Stimulated activated naive CD4-positive, alpha-beta T cell treated with Interleukin-2 at 50 U/mL for 16 hours (primary cell): ENCODE measurements at regions not wholly inside any gene's neighbourhood (a gene's known extent, or its start where the extent isn't known, plus 50 kb on each side); places are given as distances from the start of the nearest gene placed in this dataset.

ENCODE experiments used
- DNase-seq: peaks from one replicate; lab custom pipeline; 2025; lab: John Stamatoyannopoulos, UW

DNA sequence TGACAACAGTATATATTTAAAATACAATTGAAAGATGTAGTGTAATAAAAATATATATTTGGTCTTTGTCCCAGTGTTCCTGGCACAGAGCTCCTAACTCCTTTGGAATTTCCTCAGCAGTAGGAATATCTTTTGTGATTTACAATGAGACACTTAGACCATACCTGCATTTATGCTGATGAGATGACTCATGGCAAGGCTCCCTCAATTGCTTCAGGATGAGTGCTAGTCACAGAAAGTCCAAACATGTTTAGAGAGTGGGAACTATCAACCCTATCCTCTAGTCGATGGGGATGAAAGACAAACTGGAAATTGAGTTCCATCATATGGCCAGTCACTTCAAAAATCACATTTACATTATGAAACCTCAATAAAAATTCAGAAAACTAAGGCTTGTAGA lies 588.3 kb upstream of the LMCD1 start:
- no peak for DNase-seq

DNA sequence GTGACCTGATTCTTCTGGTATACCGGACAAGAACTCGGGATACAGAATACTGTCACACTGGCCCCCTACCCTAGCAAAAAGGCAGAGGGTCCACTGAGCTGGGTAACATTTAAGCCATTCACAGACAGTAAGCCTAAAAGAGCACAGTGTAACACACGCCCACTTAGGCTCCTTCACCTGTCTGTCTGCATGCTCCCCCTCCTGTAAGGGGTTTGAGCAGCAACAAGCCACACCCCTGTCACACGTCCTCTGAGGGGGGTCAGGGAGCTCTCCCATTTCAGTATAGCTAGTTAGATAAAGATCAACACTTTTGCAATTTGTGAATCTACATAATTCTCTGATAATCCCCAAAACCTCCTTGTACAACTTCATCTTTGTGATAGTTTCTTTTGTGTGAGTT lies 586.3 kb upstream of the LMCD1 start:
- no peak for DNase-seq

DNA sequence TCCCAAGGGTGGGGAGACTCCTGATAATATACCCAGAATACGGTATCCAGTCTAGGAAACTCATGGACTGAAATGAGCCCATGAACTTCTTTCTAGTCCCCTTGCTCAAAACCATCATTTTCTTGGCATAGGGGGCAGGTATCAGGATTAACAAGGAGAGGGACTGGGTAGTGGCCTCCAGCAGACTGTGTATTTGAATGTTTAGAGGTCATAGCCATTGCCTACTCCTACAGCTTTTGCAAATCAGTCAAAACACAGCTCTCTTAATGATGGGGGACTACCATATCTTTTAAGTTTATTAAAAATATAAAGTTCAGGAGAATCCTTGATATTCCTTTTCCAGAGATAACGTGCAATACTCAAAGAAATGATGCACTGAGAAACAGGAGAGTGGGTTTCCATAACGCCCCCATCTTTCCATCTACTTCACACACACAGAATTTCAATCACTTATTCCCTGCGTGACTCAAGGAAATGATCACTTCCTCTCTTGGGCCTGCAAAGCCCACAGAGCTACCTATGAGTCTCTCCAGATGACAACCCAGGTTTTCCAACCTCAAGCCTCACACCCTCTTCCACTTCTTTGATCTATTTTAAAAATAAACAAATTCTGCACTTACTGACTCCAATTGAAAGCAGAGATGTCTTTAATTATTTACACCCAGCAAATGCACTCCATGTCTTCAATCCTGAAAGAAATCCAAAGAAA lies 584.0 kb upstream of the LMCD1 start:
- DNase-seq: peak; percentile 10

DNA sequence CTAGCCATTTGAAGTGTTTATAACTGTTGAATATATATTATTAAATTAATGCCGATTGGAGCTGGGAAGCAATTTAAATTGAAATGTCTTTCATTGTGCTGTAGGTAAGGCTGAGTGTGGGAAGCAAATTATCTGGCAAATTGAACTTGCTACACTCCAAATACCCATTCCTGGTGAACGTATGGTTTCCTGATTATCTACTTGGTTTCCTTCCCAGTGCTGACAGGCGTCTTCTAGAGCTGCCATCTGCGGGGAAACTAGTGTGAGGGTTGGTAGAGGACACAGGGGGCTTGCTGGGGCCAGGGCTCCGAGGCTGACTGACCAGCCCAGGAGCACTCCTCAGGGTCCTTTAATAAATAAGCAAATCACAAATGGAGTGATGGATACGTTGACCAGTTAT lies 581.4 kb upstream of the LMCD1 start:
- DNase-seq: no peak

DNA sequence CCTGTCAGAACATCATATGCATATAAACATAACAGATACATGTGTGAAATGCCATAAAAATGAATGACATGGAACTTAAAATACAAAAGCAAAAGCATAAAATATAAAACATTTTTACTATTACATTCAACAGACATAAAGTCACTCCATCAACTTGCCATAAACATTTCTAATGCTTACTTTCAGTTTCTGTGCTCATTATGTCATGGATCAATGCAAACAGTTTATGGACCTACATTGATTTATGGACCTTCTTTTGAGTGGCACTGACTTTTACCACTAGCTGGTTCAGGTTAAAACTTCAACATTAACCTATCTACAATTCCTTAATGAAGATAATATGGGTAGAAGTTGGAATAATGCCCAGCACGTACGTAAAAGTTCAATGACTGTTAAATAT lies 577.4 kb upstream of the LMCD1 start:
- no peak for DNase-seq

DNA sequence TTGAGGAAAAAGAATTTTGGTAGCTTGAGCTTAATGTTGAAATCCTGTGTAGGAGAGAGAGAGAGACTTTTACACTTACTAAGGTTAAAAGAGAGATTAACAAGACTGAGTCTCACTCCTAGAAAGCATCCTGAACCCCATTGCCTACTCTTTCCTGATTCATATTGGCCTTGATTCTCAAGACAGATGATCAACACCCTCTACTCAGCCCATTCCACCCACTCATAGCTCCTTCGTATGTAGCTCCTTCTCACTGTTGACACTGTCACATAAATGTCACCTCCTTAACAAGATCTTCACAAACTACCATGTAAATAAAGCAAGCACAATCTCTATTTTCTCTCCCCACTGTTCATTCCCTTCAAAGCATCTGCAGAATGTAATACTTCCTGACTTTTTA lies 574.6 kb upstream of the LMCD1 start:
- DNase-seq: no peak

DNA sequence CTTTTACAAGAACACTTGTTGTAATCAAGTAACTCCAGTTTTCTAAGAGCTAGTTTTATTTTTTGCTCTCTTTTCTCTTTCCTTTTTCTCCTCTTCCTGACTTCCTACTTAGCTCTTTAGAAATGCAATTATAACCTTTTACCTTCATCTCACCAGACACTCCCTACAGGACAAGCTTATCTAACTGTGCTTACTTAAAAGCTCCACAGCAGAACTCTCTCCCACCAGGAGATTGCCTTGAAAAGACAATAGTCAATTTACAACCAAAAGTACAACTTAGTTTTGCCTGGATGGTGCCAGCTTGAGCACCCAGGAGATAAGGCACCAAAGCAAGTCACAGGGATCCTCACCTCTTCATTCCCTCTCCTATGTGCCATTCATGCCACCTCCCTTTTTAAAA lies 573.8 kb upstream of the LMCD1 start:
- no peak for DNase-seq

DNA sequence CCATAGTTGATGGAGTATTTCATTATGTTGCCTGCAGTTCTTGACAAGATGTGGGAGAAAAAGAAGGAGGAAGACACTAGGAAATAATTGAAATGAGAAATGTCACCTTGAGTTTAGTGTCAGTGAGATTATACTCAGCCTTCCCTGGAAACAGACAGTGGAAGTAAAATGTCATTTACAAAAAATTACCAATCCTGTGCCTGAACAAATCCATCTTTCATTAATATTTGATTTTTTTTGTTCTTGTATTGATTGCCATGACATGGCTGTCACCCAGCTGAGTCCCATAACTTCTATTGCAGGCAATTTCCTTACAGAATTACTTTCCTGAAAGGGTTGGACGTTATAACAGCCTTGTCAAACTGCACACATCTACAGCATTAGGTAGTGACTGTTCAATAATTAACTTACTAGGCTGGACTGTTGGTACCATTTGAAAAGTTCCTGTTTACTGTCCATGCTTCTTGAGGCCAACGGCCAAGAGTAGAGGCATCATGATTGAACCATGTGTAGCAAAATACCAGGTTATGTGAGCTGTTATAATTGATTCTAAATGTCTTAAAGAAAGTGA lies 572.2 kb upstream of the LMCD1 start:
- no peak for DNase-seq

DNA sequence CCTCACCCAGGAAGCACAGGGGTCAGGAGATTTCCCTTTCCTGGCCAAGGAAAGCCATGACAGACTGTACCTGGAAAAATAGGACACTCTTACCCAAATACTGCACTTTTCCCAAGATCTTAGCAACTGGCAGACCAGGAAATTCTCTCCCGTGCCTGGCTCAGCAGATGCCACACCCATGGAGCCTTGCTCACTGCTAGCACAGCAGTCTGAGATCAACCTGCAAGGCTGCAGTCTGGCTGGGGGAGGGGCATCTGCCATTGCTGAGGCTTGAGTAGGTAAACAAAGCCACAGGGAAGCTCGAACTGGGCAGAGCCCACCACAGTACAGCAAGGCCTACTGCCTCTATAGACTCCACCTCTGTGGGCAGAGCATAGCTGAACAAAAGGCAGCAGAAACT lies 567.3 kb upstream of the LMCD1 start:
- DNase-seq: no peak

DNA sequence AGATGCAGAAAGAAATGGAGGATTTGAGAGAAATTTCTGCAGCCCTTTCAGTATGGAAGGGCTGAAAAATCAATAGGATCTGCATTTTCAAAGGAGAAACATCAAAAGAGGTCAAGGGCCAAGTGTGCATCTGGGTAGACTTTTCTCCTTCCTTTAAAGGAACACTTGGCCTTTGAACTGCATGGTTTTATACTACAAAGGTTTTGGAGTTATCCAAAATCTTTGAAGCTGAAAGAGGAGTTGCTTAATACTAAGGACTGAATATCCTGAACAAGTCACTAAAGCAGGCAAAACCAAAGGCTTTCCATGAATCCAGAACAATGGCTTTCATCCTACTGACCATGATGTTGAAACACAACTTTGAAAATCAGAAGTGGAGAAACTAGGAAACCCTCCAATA lies 553.7 kb upstream of the LMCD1 start:
- DNase-seq: no peak

DNA sequence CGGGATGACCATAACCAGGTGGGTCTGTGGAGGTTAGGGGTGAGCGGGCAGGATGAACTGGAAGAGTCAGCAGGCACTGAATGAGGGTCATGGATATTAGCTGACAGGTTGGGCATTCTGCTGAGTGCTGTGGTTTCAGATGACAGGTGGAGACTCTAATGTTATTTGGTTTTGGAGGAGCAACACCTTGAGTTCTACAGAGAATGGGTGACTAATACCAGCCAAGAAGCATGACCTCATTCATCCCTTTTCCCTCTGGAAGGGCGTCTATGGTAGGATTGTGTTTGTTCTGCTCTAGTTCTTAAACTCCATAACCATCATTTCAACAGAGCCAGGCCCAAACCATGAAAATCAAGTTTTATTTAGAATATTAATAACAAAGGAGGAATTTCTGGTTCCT lies 550.7 kb upstream of the LMCD1 start:
- no peak for DNase-seq

DNA sequence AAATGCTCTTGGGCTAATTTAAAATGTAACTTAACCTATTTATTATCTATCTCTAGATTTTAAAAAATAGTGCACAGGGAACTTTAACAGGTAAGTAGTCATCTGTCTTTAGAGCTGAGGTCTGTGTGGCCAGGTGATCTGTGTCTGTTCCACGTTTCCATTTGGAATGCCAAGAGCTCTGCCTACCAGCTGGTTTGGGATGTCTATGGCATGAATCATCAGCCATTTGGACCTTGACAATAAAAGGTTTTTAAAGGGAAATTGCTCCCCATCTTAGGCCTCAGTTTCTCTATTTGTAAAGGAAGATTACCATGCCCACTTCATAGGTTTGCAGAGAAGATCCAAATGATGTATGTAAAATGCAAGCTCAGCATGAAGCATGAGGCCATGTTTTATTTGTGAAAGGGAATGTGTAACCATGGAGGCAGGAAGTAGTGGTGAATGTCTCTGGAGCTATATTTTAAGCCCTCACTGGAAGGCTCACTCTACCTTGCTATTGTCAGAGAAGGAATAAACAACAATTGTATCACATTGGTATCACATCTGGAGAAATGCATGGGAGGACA lies 548.1 kb upstream of the LMCD1 start:
- no peak for DNase-seq

DNA sequence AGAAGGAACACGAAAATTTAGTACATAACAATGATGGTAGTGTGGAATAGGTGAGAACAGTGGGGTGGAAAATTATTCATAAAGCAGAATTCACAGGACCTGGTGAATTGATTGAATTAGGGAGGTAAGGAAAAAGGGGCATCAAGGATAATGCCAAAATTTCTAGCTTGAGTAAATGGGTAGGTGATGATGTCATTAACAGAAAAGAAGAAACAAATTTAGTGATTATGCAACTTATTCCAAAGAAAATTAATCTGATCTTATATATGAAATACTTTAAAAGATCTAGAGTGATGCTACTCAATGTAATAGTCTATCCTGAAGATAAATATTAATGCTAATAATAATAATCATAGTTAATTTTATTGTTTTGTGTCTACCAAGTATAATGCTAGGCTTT lies 544.6 kb upstream of the LMCD1 start:
- DNase-seq: no peak

DNA sequence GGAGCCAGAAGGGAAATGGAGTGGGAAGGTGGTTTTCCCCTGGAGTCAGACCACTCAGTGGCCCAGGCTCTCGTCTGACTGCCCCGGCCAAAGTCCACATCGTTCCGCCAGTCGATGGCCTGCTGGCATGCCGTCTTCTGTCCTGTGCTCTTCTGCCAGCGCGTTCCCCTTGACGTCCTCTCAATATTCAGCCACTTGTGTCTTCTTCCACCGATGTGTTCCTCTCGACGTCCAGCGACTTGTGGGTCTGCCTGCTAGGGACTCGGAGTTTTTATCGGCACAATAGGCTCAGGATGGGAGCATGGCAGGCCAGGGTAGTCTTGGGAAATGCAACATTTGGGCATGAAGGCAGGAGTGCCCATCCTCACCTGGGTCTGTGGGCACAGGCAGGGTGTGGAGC lies 542.5 kb upstream of the LMCD1 start:
- no peak for DNase-seq

DNA sequence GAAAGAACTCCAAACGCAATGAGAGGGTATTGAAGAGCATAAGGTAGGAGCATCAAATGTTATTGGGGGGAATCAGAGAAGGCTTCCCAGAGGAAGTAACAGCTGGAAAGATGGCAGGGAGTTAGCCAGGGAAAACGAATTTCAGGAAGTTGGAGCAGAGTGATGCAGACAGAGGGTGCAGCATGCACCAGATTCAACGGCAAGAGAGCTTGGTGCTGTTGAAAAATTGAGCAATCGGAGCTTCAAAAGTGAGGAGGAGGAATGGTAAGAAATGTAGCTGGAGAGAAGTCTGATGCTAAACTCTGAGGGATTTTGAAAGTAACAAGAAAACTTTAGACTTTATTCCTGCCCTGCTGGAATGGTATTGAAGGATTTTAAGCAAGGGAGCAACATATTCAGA lies 541.0 kb upstream of the LMCD1 start:
- DNase-seq: no peak

DNA sequence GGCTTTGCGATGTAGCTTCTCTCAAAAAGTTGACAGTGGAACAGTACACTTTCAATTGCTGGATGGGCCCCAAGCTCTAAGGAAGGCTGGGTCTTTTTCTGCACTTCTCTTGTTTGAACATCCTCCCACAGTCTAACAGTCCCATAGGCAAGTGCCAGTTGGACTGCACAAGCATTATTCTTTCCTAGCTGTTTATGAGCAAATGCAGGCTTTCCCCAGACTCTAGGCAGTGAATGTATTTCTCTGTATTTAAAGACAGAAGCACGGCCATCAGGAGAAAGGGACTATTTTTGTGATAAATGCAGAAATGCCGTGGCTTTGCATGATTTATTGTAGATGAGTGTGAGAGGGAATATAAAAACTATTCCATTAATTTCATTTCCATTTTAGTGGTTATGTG lies 539.3 kb upstream of the LMCD1 start:
- DNase-seq: no peak

DNA sequence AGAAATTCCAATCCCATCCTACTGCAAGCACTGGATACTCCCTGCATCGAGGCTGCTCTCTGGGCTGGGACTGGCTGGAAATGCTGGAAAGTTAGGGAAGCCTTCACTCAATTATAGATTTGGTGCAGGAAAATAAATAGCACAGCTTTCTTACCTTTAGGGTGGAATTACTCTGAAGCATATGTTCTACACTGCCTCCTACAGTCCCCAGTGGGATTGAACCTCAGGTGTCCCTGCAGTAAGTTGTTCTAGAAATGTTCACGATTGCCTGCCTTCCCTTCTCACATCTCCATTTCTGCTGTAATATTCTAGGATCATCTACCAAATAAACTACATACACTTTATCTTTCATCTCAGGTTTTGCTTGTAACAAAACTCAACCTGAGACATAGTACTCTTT lies 536.7 kb upstream of the LMCD1 start:
- DNase-seq: no peak

DNA sequence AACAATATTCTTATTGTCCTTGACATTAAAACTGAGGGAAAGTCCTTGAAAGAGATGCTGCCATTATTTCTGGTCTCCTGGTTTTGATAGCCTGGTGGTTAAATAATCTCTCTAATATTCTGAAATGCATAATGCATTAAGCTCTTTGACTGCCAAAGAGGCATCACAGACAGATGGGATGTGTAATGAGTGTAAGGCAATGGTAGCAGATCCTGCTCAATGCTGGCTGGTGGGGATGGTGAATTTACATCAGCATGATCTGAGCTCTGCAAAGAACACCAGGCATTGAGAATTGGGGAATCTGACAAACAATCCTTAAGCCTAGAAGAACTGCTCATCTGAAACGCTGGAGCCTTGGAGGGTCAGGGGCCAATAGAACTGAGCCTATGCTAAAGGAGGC lies 528.6 kb upstream of the LMCD1 start:
- DNase-seq: no peak

DNA sequence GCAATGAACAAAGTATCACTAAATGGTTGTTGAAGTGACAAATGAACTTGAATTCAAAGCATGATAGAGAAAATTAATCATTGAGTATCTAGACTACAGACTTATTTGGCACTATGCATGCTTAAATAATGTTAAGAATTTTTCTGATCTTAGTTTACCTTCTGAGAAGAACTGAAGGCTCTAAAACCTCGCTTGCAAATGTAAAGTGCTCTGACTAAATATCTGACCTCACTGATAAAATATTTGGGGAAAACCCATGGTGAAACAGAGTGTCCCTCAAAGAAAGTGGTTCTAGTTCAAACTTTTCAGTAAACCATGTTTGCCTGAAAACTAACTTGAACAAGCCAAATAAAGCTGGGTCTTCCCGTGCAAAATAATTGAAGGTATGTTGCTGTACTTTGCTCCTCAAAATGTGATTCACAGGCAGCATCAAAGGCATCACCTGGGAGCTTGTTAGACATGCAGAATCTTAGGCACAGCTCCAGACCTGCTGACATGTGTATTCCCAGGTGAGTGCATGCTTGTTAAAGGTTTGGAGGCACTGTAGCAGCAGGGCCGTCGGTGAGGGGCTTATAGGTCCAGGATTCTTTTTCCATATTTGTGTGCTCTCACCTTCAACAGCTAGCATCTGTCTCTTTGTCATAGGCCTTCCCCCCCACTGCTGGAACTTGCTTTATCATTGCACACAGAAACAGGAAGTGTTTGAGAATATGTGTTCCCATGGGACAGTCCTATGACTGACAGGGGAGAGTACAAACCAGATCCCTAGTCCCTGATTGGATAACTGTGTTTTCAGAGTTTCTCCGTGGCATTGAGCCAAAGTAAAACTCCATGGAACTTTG lies 524.2 kb upstream of the LMCD1 start:
- DNase-seq: no peak

DNA sequence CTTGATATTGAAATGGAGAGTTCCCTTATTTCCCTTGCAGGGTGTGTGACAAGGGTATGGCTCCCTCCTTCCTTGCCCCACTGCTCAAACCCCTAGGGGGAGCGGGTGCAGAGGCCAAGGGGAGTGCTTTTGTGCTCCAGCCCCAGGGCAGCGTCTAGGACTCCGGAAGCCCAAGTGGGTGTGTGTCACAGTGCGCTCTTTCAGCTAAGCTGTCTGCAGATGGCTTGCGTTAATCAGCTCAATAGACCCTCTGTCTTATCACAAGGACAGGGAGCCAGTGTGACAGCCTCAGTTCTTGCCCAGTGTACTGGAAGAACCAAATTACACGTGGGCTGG lies 523.6 kb upstream of the LMCD1 start:
- DNase-seq: no peak

DNA sequence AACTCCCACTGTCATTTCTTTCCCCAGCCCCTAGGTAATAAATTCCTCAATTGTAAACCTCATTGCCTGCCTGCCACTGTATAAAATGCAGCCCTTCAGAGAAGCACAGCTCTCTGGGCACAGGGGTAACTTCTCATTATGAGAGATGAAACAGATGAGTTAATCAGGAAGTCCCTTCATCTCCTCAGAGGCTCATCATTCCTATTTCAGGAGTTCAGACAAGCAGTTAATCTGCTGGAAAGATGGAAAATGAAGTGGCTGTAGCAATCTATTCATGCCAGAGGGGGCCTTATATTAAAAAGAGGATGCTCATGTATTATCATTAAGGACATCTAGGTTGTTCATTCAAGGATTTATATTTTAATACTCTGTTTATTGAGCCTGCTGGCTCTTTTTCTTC lies 519.5 kb upstream of the LMCD1 start:
- DNase-seq: no peak

DNA sequence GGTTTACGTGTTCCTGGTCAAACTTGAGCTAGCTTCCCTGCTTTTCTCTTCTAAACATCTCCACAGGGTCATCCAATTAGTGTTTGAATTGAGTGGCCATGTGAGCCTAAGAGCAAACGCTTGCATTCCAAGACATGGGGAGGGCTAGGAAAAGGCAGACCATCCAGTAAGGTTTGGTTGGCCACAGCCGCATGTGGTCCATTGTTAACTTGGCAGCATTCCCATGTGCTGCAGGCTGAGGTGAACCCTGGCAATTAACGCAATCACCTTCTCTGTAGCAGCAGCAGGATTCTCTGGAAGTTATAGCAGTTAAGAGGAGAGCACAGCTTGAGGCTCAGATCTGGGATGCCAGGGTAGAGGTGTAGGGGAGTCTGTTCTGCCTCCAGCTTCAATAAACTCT lies 502.2 kb upstream of the LMCD1 start:
- DNase-seq: no peak

DNA sequence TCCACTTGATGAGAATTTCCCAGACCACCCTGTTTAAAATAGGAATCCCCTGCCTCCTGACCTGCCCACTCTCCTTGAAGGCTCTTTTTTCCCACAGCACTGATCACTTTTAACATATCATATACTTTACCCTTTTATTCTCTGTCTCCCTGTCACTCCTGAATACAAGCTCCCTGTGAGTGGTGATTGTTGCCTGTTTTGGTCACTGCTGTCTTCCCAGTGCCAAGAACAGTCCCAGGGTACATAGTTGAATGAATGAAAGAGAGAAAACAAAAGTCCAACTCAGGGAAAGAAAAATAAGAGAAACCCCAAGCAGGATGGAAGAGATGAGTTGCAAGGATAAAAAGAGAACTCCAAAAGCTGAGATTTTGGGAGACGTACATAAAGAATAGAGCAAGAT lies 500.3 kb upstream of the LMCD1 start:
- DNase-seq: no peak
